ENCODE measurements at regions not wholly inside any gene's neighbourhood (a gene's known extent, or its start where the extent isn't known, plus 50 kb on each side); places are given as distances from the start of the nearest gene placed in this dataset.

DNA sequence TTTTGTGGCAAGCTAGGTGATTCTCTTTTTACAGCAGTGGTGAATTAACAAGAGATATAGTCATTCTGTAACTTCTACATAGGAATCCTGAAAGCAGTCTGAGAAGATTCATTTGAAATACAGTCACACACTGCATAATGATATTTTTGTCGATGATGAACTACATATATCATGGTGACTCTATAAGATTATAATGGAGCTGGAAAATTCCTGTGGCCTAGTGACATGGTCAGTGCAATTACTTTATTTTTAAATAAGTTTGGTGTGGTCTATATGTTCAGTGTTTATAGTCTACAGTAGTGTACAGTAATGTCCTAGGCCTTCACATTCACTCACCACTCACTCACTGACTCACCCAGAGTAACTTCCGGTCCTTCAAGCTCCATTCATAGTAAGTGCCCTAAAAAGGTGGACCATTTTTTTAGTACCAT is 511.4 kb upstream of the MCTP2 start:
- Histone ChIP-seq H4K8ac (ENCODE audit: low read depth, low read length) (no peak overlapping the region), H3K4me1 (ENCODE audit: control insufficient read depth, low read depth, low read length) (no peaks in the 10 kb centered on the region), H3K27me3 (ENCODE audit: insufficient read depth, low read length, poor library complexity) (no peaks in the 10 kb centered on the region), H3K4me3 (ENCODE audit: low read length) (no peak overlapping the region), H2BK15ac (replicated peaks; ENCODE audit: low read depth) (no peak overlapping the region), H3K4me2 (ENCODE audit: low read length) (no peak overlapping the region), H2BK120ac (ENCODE audit: low read depth, low read length) (no peak overlapping the region), H3K27ac (ENCODE audit: low read depth, low read length) (no peak overlapping the region), H4K5ac (ENCODE audit: low read length) (no peak overlapping the region), H3K4ac (ENCODE audit: low read depth, low read length) (no peak overlapping the region), H3K23ac (ENCODE audit: low read length) (no peak overlapping the region), H2AK5ac (ENCODE audit: low read length) (no peak overlapping the region), H3K9ac (ENCODE audit: low read length) (no peak overlapping the region), H3K79me1 (ENCODE audit: low read length) (no peaks in the 10 kb centered on the region), H3K56ac (ENCODE audit: low read length) (no peak overlapping the region), H3K18ac (ENCODE audit: low read length) (no peak overlapping the region), H3K79me2 (ENCODE audit: control insufficient read depth, insufficient read depth, low read length) (no peaks in the 10 kb centered on the region), H2BK5ac (ENCODE audit: low read length) (no peak overlapping the region), H3K36me3 (ENCODE audit: control insufficient read depth, insufficient read depth, low read length) (no peaks in the 10 kb centered on the region)
- no peak for DNase-seq
- WGBS (ENCODE audit: extremely low coverage, insufficient coverage, low lambda C conversion rate), result no CpG with 5 or more reads among the region's 2 CpGs

DNA sequence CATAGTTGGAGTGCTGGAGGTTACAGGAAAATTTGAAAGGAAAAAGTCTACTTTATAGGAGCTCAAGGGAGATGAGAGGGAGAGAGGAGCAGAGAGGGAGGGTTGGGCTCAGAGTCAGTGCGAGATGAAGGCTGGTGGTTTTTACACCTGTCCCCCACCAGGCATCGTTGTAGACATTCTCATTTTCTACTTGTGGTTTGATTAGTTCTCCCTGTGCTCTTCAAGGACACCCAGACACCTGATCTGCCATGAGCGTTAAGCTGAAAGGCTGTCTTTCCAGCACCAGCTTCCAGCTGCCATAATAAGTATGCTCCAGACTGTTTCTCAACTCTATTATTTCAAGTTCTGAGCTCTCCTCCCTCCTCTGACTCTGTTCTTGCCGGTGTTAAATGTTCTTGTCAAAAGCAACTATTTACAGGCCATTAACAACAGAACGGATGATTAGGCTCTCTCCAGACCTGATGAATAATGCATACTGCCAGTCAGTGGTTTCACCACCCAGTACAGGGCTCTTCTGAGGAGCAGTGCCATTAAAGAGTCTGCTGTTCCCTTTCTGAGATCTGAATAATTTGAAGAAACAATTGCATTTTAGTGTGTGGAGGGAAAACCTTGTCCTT is 514.6 kb upstream of the MCTP2 start:
- H2BK120ac ChIP-seq (ENCODE audit: low read depth, low read length), result no peak overlapping the region
- no peak overlapping the region for H3K9ac ChIP-seq (ENCODE audit: low read length)
- H3K27me3 ChIP-seq (ENCODE audit: insufficient read depth, low read length, poor library complexity), result no peaks in the 10 kb centered on the region
- no peak overlapping the region for H2BK15ac ChIP-seq (replicated peaks; ENCODE audit: low read depth)
- DNase-seq, result no peak
- no peak overlapping the region for H3K56ac ChIP-seq (ENCODE audit: low read length)
- no peak overlapping the region for H4K8ac ChIP-seq (ENCODE audit: low read depth, low read length)
- no peak overlapping the region for H2AK5ac ChIP-seq (ENCODE audit: low read length)
- H3K36me3 ChIP-seq (ENCODE audit: control insufficient read depth, insufficient read depth, low read length), result no peaks in the 10 kb centered on the region
- no peak overlapping the region for H3K18ac ChIP-seq (ENCODE audit: low read length)
- no peak overlapping the region for H3K4me2 ChIP-seq (ENCODE audit: low read length)
- no CpG with 5 or more reads among the region's 5 CpGs for WGBS (ENCODE audit: extremely low coverage, insufficient coverage, low lambda C conversion rate)
- H4K5ac ChIP-seq (ENCODE audit: low read length), result no peak overlapping the region
- H2BK5ac ChIP-seq (ENCODE audit: low read length), result no peak overlapping the region
- H3K4ac ChIP-seq (ENCODE audit: low read depth, low read length), result no peak overlapping the region
- no peaks in the 10 kb centered on the region for H3K79me2 ChIP-seq (ENCODE audit: control insufficient read depth, insufficient read depth, low read length)
- no peak overlapping the region for H3K23ac ChIP-seq (ENCODE audit: low read length)
- H3K27ac ChIP-seq (ENCODE audit: low read depth, low read length), result no peak overlapping the region
- no peaks in the 10 kb centered on the region for H3K79me1 ChIP-seq (ENCODE audit: low read length)
- H3K4me3 ChIP-seq (ENCODE audit: low read length), result no peak overlapping the region
- H3K4me1 ChIP-seq (ENCODE audit: control insufficient read depth, low read depth, low read length), result no peaks in the 10 kb centered on the region

DNA sequence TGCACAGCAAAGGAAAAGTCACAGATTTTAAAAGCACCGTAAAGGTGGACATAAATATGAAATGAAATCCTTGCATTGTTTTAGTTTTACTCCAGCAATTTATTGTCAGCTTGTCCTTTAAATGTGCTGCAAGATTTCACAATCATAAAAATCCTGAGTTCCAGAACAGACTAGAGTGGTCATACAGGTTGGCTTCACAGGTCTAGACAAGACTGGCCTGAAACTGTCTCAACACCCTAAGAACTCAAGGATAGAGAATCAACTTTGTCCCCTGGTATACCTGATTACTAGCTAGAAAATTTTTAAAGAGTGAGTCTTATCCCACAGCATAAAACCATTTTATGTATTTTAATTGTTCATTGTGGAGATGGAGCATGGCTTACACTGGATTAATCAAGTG is 521.7 kb upstream of the MCTP2 start:
- Histone ChIP-seq H2AK5ac (ENCODE audit: low read length) (no peak overlapping the region), H4K8ac (ENCODE audit: low read depth, low read length) (no peak overlapping the region), H3K9ac (ENCODE audit: low read length) (no peak overlapping the region), H4K5ac (ENCODE audit: low read length) (no peak overlapping the region), H2BK120ac (ENCODE audit: low read depth, low read length) (no peak overlapping the region), H3K4me1 (ENCODE audit: control insufficient read depth, low read depth, low read length) (no peaks in the 10 kb centered on the region), H3K79me2 (ENCODE audit: control insufficient read depth, insufficient read depth, low read length) (no peaks in the 10 kb centered on the region), H3K79me1 (ENCODE audit: low read length) (no peaks in the 10 kb centered on the region), H2BK15ac (replicated peaks; ENCODE audit: low read depth) (no peak overlapping the region), H3K36me3 (ENCODE audit: control insufficient read depth, insufficient read depth, low read length) (no peaks in the 10 kb centered on the region), H3K23ac (ENCODE audit: low read length) (no peak overlapping the region), H3K27me3 (ENCODE audit: insufficient read depth, low read length, poor library complexity) (no peaks in the 10 kb centered on the region), H3K4me2 (ENCODE audit: low read length) (no peak overlapping the region), H2BK5ac (ENCODE audit: low read length) (no peak overlapping the region), H3K4ac (ENCODE audit: low read depth, low read length) (no peak overlapping the region), H3K18ac (ENCODE audit: low read length) (no peak overlapping the region), H3K56ac (ENCODE audit: low read length) (no peak overlapping the region), H3K4me3 (ENCODE audit: low read length) (no peak overlapping the region), H3K27ac (ENCODE audit: low read depth, low read length) (no peak overlapping the region)
- no CpG with 5 or more reads among the region's 1 CpG for WGBS (ENCODE audit: extremely low coverage, insufficient coverage, low lambda C conversion rate)
- no peak for DNase-seq

DNA sequence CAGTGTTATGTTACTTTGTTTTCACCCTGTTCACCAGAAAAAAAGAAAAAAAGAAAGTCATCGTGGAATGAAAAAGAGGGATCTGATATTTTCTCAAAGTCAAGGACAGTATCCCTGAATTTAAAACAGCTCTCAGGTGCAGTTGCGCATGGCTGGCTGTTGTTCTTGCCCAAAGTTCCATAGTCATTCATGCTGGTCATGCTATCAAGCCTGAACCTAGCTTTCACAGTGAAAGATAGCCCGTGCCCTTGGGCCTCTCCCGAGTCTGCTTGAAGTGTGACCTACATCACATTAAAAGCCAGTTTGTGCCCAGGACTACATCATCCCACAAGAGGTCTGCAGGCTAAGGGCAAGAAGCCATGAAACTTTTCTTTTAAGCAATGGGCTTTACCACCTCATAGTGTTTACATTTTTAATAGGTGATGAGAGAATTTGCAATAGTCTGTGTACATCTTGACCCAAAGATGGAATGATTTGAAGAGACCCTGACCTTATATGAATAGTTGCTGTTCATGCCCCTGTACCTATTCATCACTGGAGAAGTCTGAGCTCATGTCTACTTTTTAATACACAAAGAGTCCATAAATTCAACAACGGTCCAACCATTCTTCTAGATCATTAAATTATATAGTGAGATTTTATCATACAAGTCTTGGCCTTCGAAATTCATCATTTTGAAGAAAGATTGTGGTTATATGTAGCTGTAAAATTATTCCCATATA is 522.5 kb upstream of the MCTP2 start:
- H3K27ac ChIP-seq (ENCODE audit: low read depth, low read length), result no peak overlapping the region
- no peak overlapping the region for H3K9ac ChIP-seq (ENCODE audit: low read length)
- no peak overlapping the region for H3K4me3 ChIP-seq (ENCODE audit: low read length)
- H4K8ac ChIP-seq (ENCODE audit: low read depth, low read length), result no peak overlapping the region
- no peak overlapping the region for H2AK5ac ChIP-seq (ENCODE audit: low read length)
- H2BK15ac ChIP-seq (replicated peaks; ENCODE audit: low read depth), result no peak overlapping the region
- no peak overlapping the region for H3K4me2 ChIP-seq (ENCODE audit: low read length)
- no peak overlapping the region for H3K23ac ChIP-seq (ENCODE audit: low read length)
- DNase-seq, result no peak
- no peak overlapping the region for H4K5ac ChIP-seq (ENCODE audit: low read length)
- H3K4me1 ChIP-seq (ENCODE audit: control insufficient read depth, low read depth, low read length), result no peaks in the 10 kb centered on the region
- H3K4ac ChIP-seq (ENCODE audit: low read depth, low read length), result no peak overlapping the region
- no peak overlapping the region for H3K56ac ChIP-seq (ENCODE audit: low read length)
- no peaks in the 10 kb centered on the region for H3K27me3 ChIP-seq (ENCODE audit: insufficient read depth, low read length, poor library complexity)
- H2BK120ac ChIP-seq (ENCODE audit: low read depth, low read length), result no peak overlapping the region
- no CpG with 5 or more reads among the region's 6 CpGs for WGBS (ENCODE audit: extremely low coverage, insufficient coverage, low lambda C conversion rate)
- H3K18ac ChIP-seq (ENCODE audit: low read length), result no peak overlapping the region
- H3K79me1 ChIP-seq (ENCODE audit: low read length), result no peaks in the 10 kb centered on the region
- no peak overlapping the region for H2BK5ac ChIP-seq (ENCODE audit: low read length)
- no peaks in the 10 kb centered on the region for H3K79me2 ChIP-seq (ENCODE audit: control insufficient read depth, insufficient read depth, low read length)
- H3K36me3 ChIP-seq (ENCODE audit: control insufficient read depth, insufficient read depth, low read length), result no peaks in the 10 kb centered on the region

DNA sequence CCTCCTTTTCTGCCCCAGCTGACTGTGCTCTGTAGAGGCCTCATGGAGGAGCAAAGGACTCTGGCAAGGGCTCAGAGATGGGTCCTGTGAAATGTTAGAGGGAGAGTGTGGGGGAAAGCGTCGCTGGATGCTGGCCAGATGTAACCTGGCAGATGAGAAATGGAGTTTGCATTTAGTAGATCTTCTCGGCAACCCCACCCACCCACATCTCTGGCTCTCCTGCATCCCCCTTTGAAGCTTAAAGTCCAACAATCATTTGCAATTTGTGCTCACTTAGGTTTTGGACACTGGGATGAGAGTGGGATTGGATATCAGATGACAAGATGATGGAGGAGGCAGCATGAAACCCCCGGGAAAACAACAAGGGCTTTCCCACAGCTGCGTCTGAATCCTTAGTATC is 523.6 kb upstream of the MCTP2 start:
- H3K4me3 ChIP-seq (ENCODE audit: low read length), result no peak overlapping the region
- H3K18ac ChIP-seq (ENCODE audit: low read length), result no peak overlapping the region
- no peak overlapping the region for H4K5ac ChIP-seq (ENCODE audit: low read length)
- no peak overlapping the region for H2BK5ac ChIP-seq (ENCODE audit: low read length)
- H3K23ac ChIP-seq (ENCODE audit: low read length), result no peak overlapping the region
- H4K8ac ChIP-seq (ENCODE audit: low read depth, low read length), result no peak overlapping the region
- H2BK15ac ChIP-seq (replicated peaks; ENCODE audit: low read depth), result no peak overlapping the region
- no peaks in the 10 kb centered on the region for H3K4me1 ChIP-seq (ENCODE audit: control insufficient read depth, low read depth, low read length)
- H3K79me2 ChIP-seq (ENCODE audit: control insufficient read depth, insufficient read depth, low read length), result no peaks in the 10 kb centered on the region
- H3K36me3 ChIP-seq (ENCODE audit: control insufficient read depth, insufficient read depth, low read length), result no peaks in the 10 kb centered on the region
- H3K9ac ChIP-seq (ENCODE audit: low read length), result no peak overlapping the region
- H3K27me3 ChIP-seq (ENCODE audit: insufficient read depth, low read length, poor library complexity), result no peaks in the 10 kb centered on the region
- no peak overlapping the region for H3K27ac ChIP-seq (ENCODE audit: low read depth, low read length)
- no peaks in the 10 kb centered on the region for H3K79me1 ChIP-seq (ENCODE audit: low read length)
- no peak overlapping the region for H2BK120ac ChIP-seq (ENCODE audit: low read depth, low read length)
- DNase-seq, result no peak
- H3K4me2 ChIP-seq (ENCODE audit: low read length), result no peak overlapping the region
- whole genome bisulfite sequencing (ENCODE audit: extremely low coverage, insufficient coverage, low lambda C conversion rate), result no CpG with 5 or more reads among the region's 5 CpGs
- H3K4ac ChIP-seq (ENCODE audit: low read depth, low read length), result no peak overlapping the region
- no peak overlapping the region for H3K56ac ChIP-seq (ENCODE audit: low read length)
- H2AK5ac ChIP-seq (ENCODE audit: low read length), result no peak overlapping the region
